ENCODE measurements at regions not wholly inside any gene's neighbourhood (a gene's known extent, or its start where the extent isn't known, plus 50 kb on each side); places are given as distances from the start of the nearest gene placed in this dataset.
"Not testable (repeated sequence)": the region's sequence is repeated elsewhere in the genome, so short reads cannot be mapped to it uniquely, and the experiment has no call there.

DNA sequence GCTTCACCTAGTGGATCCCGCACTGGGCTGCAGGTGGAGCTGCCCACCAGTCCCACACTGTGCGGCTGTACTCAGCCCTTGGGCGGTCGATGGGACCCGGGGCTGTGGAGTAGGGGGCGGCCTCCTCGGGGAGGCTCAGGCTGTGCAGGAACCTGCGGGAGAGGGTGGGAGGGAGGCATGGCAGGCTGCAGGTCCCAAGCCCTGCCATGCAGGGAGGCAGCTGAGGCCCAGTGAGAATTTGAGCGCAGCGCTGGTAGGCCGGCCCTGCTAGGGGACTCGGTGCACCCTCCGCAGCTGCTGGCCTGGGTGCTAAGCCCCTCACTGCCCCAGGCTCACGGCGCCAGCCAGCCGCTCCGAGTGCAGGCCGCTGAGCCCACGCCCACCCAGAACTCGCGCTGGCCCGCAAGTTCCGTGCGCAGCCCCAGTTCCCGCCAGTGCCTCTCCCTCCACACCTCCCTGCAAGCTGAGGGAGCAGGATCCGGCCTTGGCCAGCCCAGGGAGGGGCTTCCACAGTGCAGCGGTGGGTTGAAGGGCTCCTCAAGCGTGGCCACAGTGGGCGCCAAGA lies 1407.6 kb downstream of the EPHA7 start:
- DNase-seq (ENCODE audit: low read depth in 4 of 4, low spot score in 3 of 4), result no peak

DNA sequence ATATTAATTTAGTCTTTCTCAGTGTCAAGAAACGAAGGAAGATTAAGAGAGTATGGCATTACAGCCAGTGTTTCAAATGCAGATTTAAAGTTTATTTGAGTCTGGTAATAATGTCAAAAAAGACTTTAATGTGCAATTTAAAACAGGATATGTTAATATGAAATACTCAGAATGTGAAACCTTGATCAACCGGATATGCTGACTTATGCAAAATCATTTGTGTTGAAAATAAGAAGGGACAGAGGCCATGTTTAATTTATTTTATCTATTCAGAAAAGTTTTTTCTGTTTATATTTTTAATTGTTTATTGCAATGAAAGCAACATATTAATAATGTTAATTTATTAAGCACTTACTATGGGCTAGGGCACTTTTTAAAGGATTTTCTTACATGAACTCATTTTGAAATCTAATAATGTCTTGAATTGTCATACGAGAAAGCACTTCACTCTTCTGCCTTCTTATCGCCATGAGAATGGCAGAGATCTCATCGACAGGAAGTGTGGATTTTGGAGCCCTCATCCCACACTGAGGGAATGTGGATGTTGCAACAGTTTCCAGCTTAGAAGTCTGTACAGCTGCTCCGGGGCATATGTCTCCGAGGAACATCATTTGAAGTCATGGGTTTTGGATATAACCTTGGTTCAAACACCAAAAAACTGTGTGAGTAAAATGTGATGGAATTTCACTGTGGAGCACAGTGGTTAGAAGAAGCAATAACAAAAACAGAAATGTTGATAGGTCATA lies 1410.4 kb downstream of the EPHA7 start:
- DNase-seq (ENCODE audit: low read depth in 4 of 4, low spot score in 3 of 4), result no peak

DNA sequence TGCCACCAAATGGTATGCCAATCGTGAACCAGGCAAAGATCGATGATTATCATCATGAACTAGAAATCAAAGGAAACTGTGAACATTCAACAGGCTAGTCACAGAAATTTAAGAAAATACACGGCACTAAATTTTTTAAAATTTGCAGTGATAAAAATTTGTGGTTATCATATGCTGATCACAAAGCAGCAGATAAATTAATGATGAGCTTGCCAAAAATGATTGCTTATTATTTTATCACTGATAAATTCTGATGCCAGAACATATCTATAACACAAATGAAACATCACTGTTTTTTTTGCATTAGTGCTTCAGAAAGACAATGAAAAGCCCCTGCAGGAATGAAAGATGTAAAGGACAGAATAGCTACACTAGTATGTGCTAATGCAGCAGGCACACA lies 1413.2 kb upstream of the MAP3K7 start:
- DNase-seq (ENCODE audit: low read depth in 4 of 4, low spot score in 3 of 4), result no peak

DNA sequence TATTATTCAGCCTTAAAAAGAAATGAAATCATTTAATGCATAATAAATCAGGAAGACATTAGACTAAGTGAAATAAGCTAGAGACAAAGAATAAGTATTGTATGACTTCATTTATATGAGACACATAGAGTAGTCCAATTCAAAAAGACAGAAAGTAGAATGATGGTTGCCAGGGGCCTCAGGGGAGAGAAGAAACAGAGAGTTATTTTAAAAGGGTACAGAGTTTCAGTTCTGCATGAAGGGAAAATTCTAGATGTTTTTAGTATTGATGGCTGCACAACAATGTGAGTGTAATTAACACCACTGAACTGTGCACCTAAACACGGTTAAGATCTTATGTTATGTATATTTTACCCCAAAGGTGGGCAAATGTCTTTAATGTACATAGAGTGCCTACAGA lies 1407.9 kb upstream of the MAP3K7 start:
- DNase-seq (ENCODE audit: low read depth in 4 of 4, low spot score in 3 of 4), result no peak

DNA sequence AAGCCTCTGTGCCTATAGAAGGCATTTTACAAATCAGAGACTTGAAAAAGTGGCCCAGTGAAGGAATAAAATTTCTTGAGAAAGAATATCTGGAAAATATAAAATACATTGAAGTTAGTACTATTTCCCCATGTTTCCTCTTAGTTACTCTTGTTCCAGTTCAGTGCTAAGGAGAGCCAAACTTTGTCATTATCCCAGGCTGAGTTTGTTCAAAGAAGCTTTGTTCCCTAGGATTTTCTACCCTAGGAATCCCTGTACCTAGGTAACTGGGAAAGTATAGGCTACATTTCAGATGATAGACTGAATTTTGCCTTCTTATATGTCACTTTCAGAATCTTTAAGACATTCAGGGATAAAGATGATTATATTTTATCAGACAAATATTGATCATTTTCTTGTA lies 1395.7 kb upstream of the MAP3K7 start:
- DNase-seq (ENCODE audit: low read depth in 4 of 4, low spot score in 3 of 4), result no peak

DNA sequence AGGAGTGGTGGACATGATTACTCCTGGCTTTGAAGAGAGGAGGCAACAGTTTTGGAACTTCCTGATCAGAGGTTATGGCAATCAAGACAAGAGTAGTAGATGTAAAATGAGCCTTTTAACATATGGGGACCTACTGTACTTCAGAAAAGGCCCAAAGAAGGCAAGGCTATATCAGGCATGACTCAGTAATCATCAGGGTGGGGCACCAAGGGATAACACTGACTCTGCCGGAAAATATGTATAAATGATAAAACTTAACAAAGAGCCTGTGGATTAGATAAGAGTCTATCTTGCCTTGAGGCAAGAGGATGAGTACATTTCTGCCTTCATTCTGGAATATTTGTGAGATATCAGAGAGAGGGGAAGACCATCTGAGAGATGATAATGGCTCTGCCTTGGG lies 1389.9 kb upstream of the MAP3K7 start:
- no peak for DNase-seq (ENCODE audit: low read depth in 4 of 4, low spot score in 3 of 4)

DNA sequence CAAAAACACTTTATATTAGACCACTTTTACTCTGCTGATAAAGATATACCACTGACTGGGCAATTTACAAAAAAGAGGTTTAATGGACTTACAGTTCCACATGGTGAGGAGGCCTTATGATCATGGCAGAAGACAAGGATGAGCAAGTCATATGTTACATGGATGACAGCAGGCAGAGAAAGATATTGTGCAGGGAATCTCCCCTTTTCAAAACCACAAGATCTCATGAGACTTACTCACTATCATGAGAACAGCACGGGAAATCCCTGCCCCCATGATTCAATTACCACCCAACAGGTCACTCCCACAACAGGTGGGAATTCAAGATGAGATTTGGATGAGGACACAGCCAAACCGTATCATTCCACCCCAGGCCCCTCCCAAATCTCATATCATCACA lies 1383.8 kb upstream of the MAP3K7 start:
- no peak for DNase-seq (ENCODE audit: low read depth in 4 of 4, low spot score in 3 of 4)

DNA sequence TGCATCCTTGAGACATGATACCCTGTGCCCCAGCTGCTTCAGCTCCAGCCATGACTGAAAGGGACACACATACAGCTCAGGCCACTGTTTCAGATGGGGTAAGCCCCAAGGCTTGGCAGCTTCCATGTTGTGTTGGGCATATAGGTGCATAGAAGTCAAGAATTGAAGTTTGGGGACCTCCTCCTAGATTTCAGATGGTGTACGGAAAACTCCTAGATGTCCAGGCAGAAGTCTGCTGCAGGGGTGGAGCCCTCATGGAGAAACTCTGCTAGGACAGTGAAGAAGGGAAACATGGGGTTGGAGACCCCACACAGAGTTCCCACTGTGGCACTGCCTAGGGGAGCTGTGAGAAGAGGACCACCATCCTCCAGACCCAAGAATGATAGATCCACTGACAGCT lies 1379.0 kb upstream of the MAP3K7 start:
- no peak for DNase-seq (ENCODE audit: low read depth in 4 of 4, low spot score in 3 of 4)

DNA sequence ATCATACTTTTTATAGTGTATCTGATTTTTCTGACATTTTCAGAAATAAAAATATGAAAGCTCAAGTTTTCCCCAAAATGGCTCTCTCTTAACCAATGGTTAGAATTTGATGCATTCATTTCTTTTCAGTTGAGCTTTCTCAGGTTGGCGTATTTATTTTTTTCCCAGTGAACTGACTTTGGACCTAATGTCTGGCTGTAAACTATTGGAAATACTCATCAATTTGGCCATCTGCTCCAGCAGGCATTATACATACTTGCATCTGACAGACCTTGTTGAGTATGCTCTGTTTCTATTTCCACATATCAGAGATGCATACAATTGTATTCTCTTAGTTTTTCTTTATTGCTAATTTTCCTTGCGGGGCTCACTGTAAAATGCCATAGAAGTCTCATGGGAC lies 1374.8 kb upstream of the MAP3K7 start:
- DNase-seq (ENCODE audit: low read depth in 4 of 4, low spot score in 3 of 4), result no peak

DNA sequence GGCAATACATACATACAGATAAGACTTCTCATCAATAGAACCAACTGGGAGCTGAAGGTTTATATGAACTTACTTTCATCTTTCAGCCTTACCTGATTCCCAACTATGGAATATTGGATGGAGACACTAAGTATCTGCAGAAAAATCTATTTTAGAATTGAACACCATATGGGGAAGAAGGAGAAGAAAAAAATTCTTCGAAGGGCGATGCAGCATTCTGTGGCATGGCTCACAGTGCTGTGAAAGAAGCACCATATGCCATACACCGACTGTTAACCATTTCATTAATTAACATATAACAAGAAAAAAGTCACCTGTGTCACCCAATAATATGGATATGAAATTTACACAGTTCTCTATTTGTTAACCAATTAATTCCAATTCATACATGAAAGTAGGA lies 1374.4 kb upstream of the MAP3K7 start:
- DNase-seq (ENCODE audit: low read depth in 4 of 4, low spot score in 3 of 4), result no peak

DNA sequence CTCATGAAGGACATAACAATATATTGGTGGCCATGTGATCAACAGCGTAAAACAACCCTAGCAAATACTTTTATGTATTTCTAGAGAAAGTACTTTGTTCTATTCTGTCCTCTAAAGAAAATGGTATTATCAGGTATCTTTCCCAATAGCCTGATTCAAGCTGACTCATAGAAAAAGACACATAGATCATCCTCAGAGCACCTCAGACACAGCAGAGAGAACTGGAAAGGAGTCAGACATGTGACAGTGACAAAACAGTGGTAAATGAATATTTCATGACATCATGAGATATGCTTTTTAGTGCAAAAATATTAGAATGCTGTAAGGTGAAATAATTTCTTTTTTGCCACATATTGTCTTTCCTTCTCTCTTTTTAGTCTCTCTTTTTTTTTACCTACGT lies 1355.0 kb upstream of the MAP3K7 start:
- no peak for DNase-seq (ENCODE audit: low read depth in 4 of 4, low spot score in 3 of 4)

DNA sequence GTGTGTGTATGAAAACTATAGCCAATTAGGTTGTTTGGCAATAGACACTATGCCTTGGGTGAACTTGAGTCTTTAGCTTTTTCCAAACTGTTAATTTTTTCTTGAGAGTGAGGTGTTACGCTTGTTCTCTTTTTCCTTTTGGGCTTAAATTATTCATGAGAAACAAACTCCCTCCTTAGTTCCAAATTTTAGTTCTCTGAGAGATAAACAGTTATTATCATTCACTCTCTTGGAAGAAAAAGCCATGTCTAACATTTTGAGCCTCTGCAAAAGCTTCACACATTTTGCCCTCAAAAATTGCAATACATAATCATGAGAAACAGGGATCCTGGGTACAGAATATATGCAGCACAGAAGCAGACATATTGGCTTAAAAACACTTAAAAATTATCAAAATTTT lies 1353.9 kb upstream of the MAP3K7 start:
- DNase-seq (ENCODE audit: low read depth in 4 of 4, low spot score in 3 of 4), result no peak

DNA sequence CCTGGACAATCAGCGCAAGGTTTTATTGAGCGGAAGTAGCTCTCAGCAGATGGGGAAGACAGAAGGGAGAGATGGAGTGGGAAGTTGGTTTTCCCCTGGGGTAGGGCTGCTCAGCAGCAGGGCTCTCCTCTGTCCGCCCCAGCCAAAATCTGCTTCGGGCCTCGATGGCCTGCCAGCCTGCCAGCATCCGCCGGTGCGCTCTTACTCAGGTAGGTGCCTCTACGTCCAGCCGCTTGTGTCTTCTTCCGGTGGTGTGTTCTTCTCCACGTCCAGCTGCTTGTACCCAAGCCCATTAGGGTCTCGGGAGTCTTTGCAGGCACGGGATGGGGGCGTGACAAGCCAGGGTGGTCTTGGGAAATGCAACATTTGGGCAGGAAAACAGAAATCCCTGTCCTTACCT lies 1340.0 kb upstream of the MAP3K7 start:
- DNase-seq (ENCODE audit: low read depth in 4 of 4, low spot score in 3 of 4), result no peak

DNA sequence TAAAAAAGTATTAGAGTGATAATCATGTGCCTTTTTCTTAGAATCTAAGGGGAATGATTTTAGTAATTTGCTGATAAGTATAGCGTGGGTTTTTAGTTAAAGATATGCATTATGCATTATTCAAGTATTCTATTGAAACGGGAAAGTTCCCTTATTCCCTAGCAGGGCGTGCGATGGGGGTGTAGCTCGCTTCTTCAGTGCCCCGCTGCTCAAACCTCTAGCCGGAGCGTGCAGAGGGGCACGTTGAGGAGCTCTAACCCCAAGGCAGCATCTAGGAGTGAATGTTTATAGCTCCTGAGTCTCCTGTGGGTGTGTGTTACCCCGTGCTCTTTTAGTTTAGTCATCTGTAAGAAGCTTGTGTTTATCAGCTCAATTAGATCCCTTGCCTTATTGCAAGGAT lies 1339.5 kb upstream of the MAP3K7 start:
- DNase-seq (ENCODE audit: low read depth in 4 of 4, low spot score in 3 of 4), result no peak

DNA sequence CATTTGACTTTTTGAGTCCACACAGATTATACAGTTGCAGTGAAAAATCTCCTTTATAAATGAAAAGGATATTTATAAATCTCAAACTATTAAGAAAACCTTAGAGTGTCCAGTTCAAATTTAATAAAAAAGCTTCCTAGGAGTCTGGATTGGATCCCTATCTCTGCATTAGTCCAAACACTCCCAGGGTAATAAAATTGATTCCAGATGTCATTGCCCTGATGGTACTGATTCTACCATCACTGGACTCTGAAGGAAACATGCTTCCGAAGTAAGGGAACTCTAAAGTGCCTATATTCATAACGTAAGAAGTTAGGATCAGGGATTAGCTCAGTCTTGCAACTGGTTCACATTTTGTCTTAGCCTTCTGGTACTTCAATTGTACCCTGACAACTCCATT lies 1325.1 kb upstream of the MAP3K7 start:
- DNase-seq (ENCODE audit: low read depth in 4 of 4, low spot score in 3 of 4), result no peak

DNA sequence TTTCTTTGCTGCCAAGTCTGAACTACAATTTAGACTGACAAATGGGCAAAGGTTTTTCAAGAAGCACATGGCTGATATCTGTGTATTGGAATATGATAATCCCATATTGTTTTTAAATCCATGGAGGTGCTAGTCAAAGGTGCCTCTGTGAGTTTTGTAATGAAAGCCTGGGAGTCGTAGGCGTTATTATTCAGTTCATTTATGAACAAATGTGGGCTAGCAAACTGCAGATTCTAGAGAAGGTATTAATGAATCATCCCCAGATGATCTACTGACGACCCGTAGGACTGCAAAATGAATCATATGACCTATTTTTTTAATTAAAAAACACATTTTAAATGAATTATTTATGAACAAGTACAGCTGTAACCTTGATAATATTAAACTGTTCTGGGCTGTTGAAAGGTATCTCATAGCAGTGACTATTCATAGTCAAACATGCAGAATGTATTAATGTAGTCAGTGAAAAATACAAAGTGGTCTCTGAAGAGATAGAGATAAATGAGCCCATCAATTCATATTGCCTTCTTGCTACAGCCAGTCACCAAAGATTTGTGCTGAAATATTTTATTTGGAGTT lies 1317.8 kb upstream of the MAP3K7 start:
- no peak for DNase-seq (ENCODE audit: low read depth in 4 of 4, low spot score in 3 of 4)

DNA sequence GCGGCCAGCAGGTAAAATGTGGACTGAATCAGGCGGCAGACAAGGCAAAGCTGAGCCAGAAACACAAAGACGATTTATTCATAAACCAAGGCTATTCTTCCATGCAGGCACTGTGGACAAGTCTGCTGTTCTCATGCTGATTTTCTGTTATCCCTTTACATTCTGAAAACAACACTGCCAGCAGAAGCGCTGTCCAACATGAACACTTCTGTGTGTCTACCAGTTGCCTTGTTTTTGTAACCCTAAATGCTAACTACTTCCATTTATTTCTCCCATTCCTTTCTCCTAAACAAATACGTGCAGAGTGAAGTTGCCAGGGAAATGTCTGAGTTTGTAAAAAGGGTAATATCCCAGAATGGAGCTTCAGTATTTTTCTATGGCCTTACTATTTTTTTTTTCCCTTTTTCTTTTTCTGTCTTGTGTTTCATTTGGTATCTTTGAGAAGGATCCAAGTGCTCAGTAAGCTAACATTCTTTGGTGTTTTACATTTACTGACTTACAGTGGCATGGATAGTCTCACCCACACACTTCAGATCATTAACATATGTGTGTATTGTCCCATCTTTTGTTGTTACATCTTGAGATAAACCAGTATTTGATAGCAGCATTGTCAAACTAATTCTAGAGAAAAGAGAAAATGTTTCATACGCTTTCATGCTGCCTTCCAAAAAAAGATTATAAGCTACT lies 1308.9 kb upstream of the MAP3K7 start:
- peak in 3 of 4 donors; percentile 7 to 16 (median 14) for DNase-seq (ENCODE audit: low read depth in 4 of 4, low spot score in 3 of 4)

DNA sequence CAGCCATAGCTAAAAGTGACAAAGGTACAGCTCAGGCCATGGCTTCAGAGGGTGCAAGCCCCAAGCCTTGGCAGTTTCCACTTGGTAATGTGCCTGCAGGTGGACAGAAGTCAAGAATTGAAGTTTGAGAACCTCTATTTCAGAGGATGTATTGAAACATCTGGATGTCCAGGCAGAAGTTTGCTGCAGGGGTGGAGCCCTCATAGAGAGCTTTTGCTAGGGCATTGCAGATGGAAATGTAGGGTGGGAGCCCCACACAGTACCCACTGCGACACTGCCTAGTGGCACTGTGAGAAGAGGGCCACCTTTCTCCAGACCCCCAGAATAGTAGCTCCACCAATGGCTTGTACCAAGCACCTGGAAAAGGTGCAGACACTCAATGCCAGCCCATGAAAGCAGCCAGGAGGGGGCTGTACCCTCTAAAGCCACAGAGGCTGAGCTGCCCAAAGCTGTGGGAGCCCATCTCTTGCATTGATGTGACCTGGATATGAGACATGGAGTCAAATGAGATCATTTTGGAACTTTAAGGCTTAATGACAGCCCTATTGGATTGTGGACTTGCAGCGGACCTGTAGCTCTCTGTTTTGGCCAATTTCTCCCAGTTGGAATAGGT lies 1299.4 kb upstream of the MAP3K7 start:
- DNase-seq (ENCODE audit: low read depth in 4 of 4, low spot score in 3 of 4), result no peak

DNA sequence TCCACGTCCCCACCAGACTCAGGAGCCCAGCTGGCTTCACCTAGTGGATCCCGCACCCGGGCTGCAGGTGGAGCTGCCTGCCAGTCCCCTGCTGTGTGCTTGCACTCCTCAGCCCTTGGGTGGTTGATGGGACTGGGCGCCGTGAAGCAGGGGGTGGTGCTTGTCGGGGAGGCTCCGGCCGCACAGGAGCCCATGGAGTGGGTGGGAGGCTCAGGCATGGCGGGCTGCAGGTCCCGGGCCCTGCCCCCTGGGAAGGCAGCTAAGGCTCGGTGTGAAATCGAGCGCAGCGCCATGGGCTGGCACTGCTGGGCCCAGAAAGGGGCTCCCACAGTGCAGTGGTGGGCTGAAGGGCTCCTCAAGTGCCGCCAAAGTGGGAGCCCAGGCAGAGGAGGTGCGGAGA lies 1294.9 kb upstream of the MAP3K7 start:
- not testable (repeated sequence) for DNase-seq (ENCODE audit: low read depth in 4 of 4, low spot score in 3 of 4)

DNA sequence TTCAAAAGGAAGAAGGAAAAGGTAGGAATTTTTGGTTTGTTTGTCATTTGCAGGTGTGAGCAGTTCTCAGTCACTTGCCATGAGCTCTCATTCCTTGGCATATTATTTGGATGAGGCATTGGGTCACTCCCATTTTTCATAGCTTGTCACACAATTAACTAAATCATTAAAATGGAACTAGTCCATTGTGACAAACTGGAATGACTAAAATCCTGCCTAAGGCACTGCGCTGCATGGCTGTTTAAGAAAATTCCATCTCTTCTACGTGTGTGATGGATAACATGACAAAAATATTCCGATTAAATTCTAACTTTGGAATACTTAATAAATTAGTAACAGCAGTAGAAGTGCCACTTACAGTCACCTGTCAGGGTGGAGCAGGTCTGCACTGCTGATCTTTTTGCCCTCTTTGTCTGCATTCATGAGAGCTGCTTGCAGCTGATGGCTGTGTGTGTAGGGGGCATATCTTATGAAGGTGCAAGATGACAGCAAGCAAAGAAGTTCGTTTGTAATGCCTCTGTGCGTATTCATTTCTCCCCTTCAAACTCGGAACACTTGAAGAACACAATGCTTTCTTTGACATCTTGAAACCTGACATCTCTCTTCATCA lies 1292.6 kb upstream of the MAP3K7 start:
- DNase-seq (ENCODE audit: low read depth in 4 of 4, low spot score in 3 of 4), result no peak

DNA sequence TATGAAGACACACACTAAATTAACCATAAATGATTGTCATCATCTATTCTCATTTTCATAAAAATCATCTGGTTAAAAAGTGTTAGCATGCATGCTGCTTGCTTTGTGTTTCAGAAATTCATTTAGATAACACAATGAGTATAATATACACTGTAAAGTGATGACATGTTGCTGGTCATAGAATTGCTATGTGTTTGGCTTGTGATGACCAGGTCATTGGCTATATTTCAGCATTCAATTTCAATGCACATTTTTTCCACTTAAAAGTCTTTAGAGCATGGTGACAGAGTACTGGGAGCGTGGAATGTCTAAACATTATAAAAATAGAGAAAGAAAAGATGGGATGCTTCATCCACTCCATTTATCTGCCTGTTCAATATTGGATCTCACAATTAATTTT lies 1291.1 kb upstream of the MAP3K7 start:
- no peak for DNase-seq (ENCODE audit: low read depth in 4 of 4, low spot score in 3 of 4)
